GM23248 (cell line): ENCODE measurements at regions not wholly inside any gene's neighbourhood (a gene's known extent, or its start where the extent isn't known, plus 50 kb on each side); places are given as distances from the start of the nearest gene placed in this dataset.

ENCODE experiments used
- EZH2 ChIP-seq: fragments of 200-600 bp; sonication (generic); IDR thresholded peaks from 2 replicates; pipeline ENCODE4 v1.6.1; 2018; ENCODE audit warnings: antibody characterized with exemption, mild to moderate bottlenecking; ENCODE audit not compliant: insufficient read depth, poor library complexity, severe bottlenecking
- EZH2phosphoT487 ChIP-seq: fragments of 200-600 bp; sonication (generic); IDR thresholded peaks from 2 replicates; pipeline ENCODE4 v1.6.1; 2018; ENCODE audit warnings: antibody characterized with exemption, moderate library complexity, mild to moderate bottlenecking, low read depth; ENCODE audit not compliant: insufficient read depth

DNA sequence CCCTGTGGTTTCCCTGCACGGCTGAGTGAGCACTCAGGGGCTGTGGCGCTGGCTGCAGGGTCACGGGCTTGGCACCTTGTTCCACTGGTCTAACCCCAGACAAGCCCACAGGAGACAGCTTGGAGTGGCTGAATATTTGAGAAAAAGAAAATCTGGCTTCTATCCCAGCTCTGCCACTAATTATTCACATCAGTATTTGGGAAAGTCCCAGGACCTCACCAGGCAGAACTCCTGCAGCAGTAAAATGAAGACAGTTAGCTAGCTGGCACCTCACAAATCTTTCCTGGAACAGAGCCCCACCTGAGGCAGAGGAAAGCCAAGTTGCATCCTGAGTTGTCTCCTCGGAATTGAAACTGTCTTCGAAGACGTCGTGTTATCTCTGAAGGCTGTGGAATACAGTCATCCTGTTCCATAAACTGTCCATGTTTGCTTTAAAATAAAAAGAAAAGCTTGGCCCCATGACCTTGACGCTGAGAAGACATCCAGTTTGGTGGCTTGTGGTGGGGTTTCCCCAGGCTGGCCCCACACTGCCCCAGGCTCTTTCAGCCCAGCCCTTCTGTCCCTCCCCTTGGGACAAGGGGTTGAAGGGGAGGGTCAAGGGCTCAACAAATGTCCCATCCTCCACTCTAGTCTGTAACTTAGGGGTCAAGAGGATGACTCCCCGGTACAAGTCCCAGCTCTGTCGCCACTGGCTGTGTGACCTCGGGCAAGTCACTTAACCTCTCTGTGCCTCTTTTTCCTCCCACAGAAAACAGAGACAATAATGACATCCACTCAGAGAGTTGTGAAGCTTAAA lies 93.8 kb upstream of the TMPRSS2 start:
- no peak for TF ChIP-seq EZH2
- TF ChIP-seq EZH2phosphoT487, result no peak
